OCI-LY7 (cell line): ENCODE measurements at regions not wholly inside any gene's neighbourhood (a gene's known extent, or its start where the extent isn't known, plus 50 kb on each side); places are given as distances from the start of the nearest gene placed in this dataset.
A peak's percentile ranks its signal among the peaks of the same experiment; 100 is the strongest.
"Not testable (repeated sequence)": the region's sequence is repeated elsewhere in the genome, so short reads cannot be mapped to it uniquely, and the experiment has no call there.

Experiments used
- BruUV-seq: library from RNA; stranded (reverse); fragments of 400-500 nt; replicated peaks from 2 replicates; lab custom pipeline; 2021; lab: Mats Ljungman, UMichigan
- CTCF ChIA-PET: fragments of 300-600 bp; sonication (Branson Sonifier 250); formaldehyde crosslinking; loops from one replicate; lab custom pipeline; 2022; ENCODE audit warnings: antibody characterized with exemption; ENCODE audit not compliant: unreplicated experiment; lab: Charles Lee
- POLR2A ChIA-PET: fragments of 300-600 bp; sonication (Branson Sonifier 250); formaldehyde crosslinking; loops from one replicate; lab custom pipeline; 2022; ENCODE audit warnings: antibody characterized with exemption; lab: Charles Lee
- DNase-seq: peaks from one replicate; pipeline ENCODE4 v3.0.0-alpha.2; 2015; ENCODE audit warnings: low spot score
- H2AFZ ChIP-seq: fragments of 200-600 bp; sonication (generic), shearing (Covaris generic); 2 replicates; pipeline ENCODE4 v1.6.1; 2014; ENCODE audit warnings: mild to moderate bottlenecking, antibody characterized with exemption, low read length, moderate library complexity
- H3K27ac ChIP-seq: fragments of 200-600 bp; sonication (generic); 2 replicates; pipeline ENCODE4 v1.5.1; 2014; ENCODE audit warnings: mixed run types, low read depth, mild to moderate bottlenecking, moderate library complexity, low read length, inconsistent platforms; ENCODE audit not compliant: poor library complexity, severe bottlenecking
- H3K36me3 ChIP-seq: fragments of 200-600 bp; sonication (generic); 2 replicates; pipeline ENCODE4 v1.6.1; 2014; ENCODE audit warnings: mild to moderate bottlenecking, antibody characterized with exemption, low read length, moderate library complexity, mixed read lengths; ENCODE audit not compliant: insufficient read depth
- H3K4me1 ChIP-seq: fragments of 200-600 bp; sonication (generic); 2 replicates; pipeline ENCODE4 v1.5.1; 2014; ENCODE audit warnings: mild to moderate bottlenecking, low read length; ENCODE audit not compliant: insufficient read depth, poor library complexity, severe bottlenecking
- H3K4me2 ChIP-seq: fragments of 200-600 bp; sonication (generic); 2 replicates; pipeline ENCODE4 v1.6.1; 2014; ENCODE audit warnings: mild to moderate bottlenecking, low read length
- H3K4me3 ChIP-seq: fragments of 200-600 bp; sonication (generic); 2 replicates; pipeline ENCODE4 v1.5.1; 2014; ENCODE audit warnings: mild to moderate bottlenecking, low read depth, low read length; ENCODE audit not compliant: poor library complexity, severe bottlenecking
- H3K79me2 ChIP-seq: fragments of 200-600 bp; sonication (generic); 2 replicates; pipeline ENCODE4 v1.6.1; 2016; ENCODE audit warnings: low read depth, mild to moderate bottlenecking, low read length, moderate library complexity, mixed read lengths; ENCODE audit not compliant: insufficient read depth
- H3K9me2 ChIP-seq: fragments of 200-600 bp; sonication (generic); 2 replicates; pipeline ENCODE4 v1.6.1; 2016; ENCODE audit warnings: mild to moderate bottlenecking, low read length, mixed read lengths; ENCODE audit not compliant: insufficient read depth
- H3K9me3 ChIP-seq: fragments of 200-600 bp; sonication (generic); 2 replicates; pipeline ENCODE4 v1.6.1; 2014; ENCODE audit warnings: mild to moderate bottlenecking, mixed run types, low read length, mixed read lengths
- H4K20me1 ChIP-seq: fragments of 200-600 bp; sonication (generic); 2 replicates; pipeline ENCODE4 v1.6.1; 2014; ENCODE audit warnings: mild to moderate bottlenecking, antibody characterized with exemption, low read length, moderate library complexity, mixed read lengths; ENCODE audit not compliant: insufficient read depth
- CTCF ChIP-seq: fragments of 200-600 bp; sonication (generic); conservative IDR thresholded peaks from 2 replicates; pipeline ENCODE4 v1.5.1; 2014; ENCODE audit warnings: mild to moderate bottlenecking, antibody characterized with exemption, low read length, moderate library complexity, mixed read lengths
- EZH2phosphoT487 ChIP-seq: fragments of 200-600 bp; sonication (generic); IDR thresholded peaks from 2 replicates; pipeline ENCODE4 v1.6.1; 2018; ENCODE audit warnings: low read depth, borderline replicate concordance, mild to moderate bottlenecking, mixed run types, antibody characterized with exemption, low read length, moderate library complexity, mixed read lengths
- intact Hi-C: fragments of 100-400 bp; cut with micrococcal nuclease; formaldehyde crosslinking; loops from one replicate; pipeline ENCODE4 v1.10.0; 2022; ENCODE audit not compliant: unreplicated experiment

GRCh38 chr2:65602603-65603235, 170.3 kb upstream of the SPRED2 start:
- Histone ChIP-seq H2AFZ (peak overlapping the region; percentile 85; the same call in 1 of the 2 replicates), H3K27ac (peak overlapping the region; percentile 96), H4K20me1 (no peaks in the 10 kb centered on the region), H3K4me2 (peak overlapping the region; percentile 56), H3K4me3 (no peak overlapping the region), H3K36me3 (peaks cover 9% of the 10 kb centered on the region), H3K9me3 (no peaks in the 10 kb centered on the region), H3K9me2 (no peaks in the 10 kb centered on the region), H3K79me2 (no peaks in the 10 kb centered on the region), H3K4me1 (peaks cover 61% of the 10 kb centered on the region)
- ChIA-PET CTCF (no interaction called here), POLR2A (interaction anchor here (0.6 to 0.7 kb wide), 3 partner anchors 17 to 335 kb away, joined by 3 to 4 read pairs (median 3); no protein-coding TSS in a partner anchor)
- TF ChIP-seq EZH2phosphoT487 = no peak
- TF ChIP-seq CTCF = no peak
- no peak for DNase-seq
- BruUV-seq = no TSS peak
- intact Hi-C loops = no loop called here

GRCh38 chr2:65600871-65601270, 168.5 kb upstream of the SPRED2 start:
- CTCF ChIA-PET, H4K20me1 ChIP-seq, intact Hi-C loops, H3K9me2 ChIP-seq, H3K9me3 ChIP-seq, DNase-seq, POLR2A ChIA-PET, H2AFZ ChIP-seq, BruUV-seq, H3K79me2 ChIP-seq: not testable (repeated sequence)
- Histone ChIP-seq H3K27ac (peak overlapping the region; percentile 38), H3K4me3 (peak overlapping the region; percentile 56), H3K4me1 (peaks cover 42% of the 10 kb centered on the region), H3K36me3 (peaks cover 12% of the 10 kb centered on the region), H3K4me2 (peak overlapping the region; percentile 24; the same call in 1 of the 2 replicates)

GRCh38 chr2:65600351-65600750, 168.0 kb upstream of the SPRED2 start:
- peaks cover 12% of the 10 kb centered on the region for H3K36me3 ChIP-seq
- H2AFZ ChIP-seq, H3K79me2 ChIP-seq, BruUV-seq, H3K27ac ChIP-seq, H3K4me3 ChIP-seq, H4K20me1 ChIP-seq, H3K4me2 ChIP-seq, H3K9me3 ChIP-seq, H3K9me2 ChIP-seq, CTCF ChIA-PET, DNase-seq, POLR2A ChIA-PET, intact Hi-C loops: not testable (repeated sequence)
- peaks cover 37% of the 10 kb centered on the region for H3K4me1 ChIP-seq
